HG02884 (cell line): ENCODE measurements at regions not wholly inside any gene's neighbourhood (a gene's known extent, or its start where the extent isn't known, plus 50 kb on each side); places are given as distances from the start of the nearest gene placed in this dataset.
"Not testable (repeated sequence)": the region's sequence is repeated elsewhere in the genome, so short reads cannot be mapped to it uniquely, and the experiment has no call there.

Source experiments
- ATAC-seq: cut with Tn5 transposase; IDR thresholded peaks from one replicate; pipeline ENCODE4 v1.9.1; 2021; ENCODE audit warnings: mild to moderate bottlenecking, moderate library complexity; ENCODE audit not compliant: unreplicated experiment

DNA sequence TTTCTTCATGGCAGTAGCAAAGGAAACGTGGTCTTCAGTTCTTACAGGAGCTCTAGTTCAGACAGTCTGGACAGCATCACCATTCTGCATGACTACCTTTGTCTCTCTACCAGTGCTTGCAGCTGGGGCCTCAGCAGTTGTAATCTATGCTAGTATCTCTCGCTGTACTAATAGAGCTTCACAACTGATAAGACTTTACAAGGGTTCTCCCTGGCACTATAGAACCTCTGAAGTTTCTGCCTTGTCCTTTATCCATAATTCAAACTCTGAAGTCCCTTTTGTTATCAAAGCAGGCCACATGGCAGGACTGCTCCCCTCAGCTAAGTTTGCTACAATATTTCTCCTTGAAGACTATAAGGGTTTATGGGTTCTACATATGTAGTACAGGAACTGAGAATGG lies 842.1 kb upstream of the ADGRB3 start:
- no peak for ATAC-seq

DNA sequence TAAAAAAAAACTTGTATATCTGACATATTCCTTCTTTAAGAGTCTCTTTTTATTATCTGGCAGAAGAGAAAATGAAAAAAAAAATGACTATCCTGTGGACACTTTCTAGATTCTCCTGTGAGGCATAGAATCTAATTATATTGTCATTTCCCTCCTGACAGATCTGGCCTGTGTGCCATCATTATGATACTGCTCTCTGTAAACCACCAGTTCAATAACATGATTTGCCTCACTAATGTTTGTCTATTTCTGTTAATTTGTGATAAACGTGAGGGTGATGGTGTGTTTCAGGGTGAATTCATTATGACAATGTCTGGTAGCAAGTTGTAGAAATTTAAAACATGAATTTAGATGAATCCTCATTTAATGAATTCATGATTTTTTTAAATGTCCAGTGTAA lies 844.5 kb upstream of the ADGRB3 start:
- no peak for ATAC-seq

DNA sequence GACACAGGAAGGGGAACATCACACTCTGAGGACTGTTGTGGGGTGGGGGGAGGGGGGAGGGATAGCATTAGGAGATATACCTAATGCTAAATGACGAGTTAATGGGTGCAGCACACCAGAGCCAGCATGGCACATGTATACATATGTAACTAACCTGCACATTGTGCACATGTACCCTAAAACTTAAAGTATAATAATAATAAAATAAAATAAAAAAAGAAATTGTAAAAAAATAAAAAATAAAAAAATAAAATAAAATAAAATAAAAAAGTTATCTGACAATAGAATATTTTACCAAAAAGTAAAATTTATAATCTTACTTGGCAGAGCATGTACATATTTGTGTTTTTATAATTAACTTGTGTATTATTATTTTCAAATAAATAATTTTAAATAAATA lies 848.0 kb upstream of the ADGRB3 start:
- not testable (repeated sequence) for ATAC-seq

- no peak for ATAC-seq
Observed at GRCh38 chr6:67779876-67780275, 855.2 kb upstream of the ADGRB3 start.

DNA sequence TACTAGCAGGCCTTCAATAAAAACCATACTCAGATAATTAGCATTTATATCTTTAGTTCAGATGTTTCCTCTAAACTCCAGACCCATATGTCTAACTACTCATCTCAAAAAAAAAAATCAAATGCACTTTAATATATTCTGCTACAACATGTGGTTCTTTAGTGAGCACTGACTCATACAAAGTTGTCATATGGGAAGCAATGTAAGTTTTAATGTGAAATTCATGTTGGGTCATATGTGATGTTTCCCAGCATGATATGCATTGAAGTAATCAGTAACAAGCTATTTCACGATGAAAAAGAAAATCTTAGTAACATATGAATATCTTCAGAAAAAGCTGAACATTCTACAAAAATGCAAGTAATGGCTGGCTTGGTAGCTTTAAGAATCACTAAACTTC lies 859.7 kb upstream of the ADGRB3 start:
- no peak for ATAC-seq

- no peak for ATAC-seq
Observed at GRCh38 chr6:67768972-67769371, 866.1 kb upstream of the ADGRB3 start.

- not testable (repeated sequence) for ATAC-seq
Observed at GRCh38 chr6:67767046-67767822, 867.8 kb upstream of the ADGRB3 start.

GRCh38 chr6:67766057-67766456 lies 869.0 kb upstream of the ADGRB3 start:
- ATAC-seq, result no peak

DNA sequence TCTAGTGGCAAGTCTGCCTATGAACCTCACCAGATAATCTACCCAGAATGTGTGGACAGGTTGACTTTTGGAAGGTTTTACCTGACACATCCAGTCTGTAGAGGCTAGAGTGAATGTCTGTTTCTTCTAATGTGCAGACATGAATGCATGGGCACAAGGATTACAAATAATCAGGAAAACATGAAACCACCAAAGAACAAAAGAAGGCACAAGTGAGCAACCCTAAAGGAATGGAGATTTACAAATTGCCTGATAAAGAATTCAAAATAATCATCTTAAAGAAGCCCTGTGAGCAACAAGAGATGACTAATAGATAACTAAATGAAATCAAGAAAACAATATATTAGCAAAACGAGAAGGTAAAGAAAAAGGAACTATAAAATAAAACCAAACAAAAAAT lies 876.1 kb upstream of the ADGRB3 start:
- ATAC-seq, result no peak

DNA sequence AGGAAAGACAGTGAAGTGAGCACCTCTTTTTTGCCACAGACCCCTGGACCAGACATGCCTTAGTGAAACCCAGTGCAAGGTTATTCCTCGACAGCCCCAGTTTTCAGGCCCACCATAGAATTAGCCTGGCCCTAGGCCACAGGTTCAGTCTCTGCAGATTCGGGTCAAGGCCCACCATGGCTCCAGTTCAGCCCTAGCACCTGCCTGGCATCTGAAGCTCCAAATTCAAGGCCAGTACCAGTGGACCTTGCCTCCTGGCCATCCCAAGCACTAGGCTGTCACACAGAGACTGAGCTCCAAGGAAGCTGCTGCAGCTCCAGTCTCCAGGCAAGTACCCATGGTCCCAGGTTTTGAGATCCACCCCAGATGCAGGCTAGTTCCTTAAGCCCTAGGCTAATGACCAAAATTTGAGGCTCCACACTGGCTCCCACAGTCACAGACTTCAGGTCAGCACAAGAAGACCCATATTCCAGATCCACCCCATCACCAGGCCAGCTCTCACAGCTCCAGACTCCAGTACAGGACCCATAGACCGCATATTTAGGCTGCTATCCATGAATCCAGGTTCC lies 877.5 kb upstream of the ADGRB3 start:
- no peak for ATAC-seq

GRCh38 chr6:67748521-67748920 lies 886.6 kb upstream of the ADGRB3 start:
- no peak for ATAC-seq

- ATAC-seq, result no peak
Observed at GRCh38 chr6:67736816-67737215, 898.3 kb upstream of the ADGRB3 start.

DNA sequence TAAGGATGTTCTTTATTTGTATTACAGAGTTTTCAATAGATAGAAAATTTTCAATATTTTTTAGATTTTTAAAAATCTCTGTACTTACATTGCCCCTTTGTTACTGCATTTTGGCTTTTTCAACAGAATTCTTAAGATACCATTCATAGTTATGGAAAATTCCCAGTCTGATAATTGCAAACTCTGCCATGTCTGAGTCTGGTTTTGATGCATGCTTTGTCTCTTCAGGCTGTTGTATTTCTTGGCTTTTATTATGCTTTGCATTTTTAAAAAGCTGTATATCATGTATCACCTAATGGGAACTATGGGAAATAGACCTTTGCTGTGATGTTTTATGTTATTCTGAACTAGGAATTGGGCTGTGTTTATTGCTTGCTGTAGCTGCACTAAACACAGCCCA lies 898.9 kb upstream of the ADGRB3 start:
- no peak for ATAC-seq

DNA sequence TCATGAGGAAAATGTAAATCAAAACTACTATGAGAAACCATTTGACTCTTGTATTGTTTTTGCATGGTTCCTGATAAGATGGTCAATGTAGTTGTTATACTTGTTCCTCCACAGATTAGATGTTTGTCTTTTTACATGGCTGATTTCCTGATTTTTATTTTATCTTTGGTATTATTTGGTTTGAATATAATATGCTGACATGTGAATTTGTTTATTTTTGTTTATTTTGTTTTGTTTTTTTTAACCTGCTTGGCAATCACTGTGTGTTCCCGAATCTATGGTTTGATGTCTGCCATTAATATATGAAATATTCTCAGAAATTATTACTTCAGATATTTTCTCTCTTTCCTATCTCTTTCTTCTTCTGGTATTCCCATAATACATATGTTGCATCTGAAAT lies 899.5 kb upstream of the ADGRB3 start:
- no peak for ATAC-seq

DNA sequence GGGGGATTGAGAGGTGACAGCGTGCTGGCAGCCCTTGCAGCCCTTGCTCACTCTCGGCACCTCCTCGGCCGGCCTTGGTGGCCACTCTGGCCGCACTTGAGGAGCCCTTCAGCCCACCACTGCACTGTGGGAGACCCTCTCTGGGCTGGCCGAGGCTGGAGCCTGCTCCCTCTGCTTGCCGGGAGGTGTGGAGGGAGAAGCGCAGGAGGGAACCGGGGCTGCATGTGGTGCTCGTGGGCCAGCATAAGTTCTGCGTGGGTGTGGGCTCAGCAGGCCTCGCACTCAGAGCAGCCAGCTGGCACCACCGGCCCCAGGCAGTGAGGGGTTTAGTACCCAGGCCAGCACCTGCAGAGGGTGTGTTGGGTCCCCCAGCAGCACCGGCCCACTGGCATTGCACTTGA lies 912.2 kb upstream of the ADGRB3 start:
- no peak for ATAC-seq

DNA sequence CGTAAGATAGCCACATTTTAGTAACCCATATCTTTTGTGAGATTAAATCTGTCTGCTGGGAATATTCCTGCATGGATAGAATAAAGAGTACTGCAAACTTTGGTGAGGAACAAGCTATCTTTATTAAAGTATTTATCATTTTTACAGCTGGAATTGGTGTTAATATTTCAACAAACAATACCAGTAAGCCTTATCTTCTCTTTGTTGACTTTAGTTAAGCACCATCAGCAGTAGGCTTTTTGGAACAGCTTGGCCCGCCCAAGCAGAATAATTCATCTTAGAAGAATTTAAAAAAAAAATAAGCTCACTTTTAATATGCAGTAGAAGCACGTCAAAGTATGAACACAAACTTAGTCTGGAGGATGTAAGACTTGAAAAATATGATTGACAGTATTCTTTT lies 917.8 kb upstream of the ADGRB3 start:
- no peak for ATAC-seq

DNA sequence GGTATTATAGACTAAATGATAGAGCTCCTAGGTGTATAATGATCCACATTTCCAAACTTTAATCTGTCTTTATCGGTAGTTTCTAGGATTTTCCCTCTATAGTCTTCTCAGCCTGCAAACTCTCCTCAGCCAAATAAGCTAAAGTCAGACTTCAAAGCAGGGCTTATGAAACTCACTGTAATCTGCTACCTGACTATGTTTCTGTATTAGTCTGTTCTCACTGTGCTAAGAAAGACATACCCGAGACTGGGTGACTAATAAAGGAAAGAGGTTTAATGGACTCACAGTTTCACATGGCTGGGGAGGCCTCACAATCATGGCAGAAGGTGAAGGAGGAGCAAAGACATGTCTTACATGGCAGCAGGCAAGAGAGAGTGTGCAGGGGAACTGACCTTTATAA lies 928.7 kb upstream of the ADGRB3 start:
- ATAC-seq, result no peak

DNA sequence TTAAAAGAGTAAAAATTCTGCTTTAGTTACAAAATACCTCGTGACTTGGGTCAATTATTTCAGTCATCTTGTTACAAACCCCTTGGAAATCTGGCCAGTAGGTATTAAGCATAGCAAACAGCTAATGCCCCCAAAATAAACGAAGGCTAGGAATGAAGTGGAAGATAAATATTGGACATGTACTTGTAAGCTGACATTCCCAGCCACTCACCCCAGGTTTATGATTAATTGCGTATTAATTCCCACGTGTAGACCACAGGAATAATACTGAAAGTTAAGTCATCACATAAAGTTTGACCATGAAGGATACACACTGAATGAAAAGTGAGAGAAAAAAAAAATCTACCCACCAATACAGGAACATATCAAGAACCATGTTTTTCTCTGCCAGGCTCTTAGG lies 936.5 kb upstream of the ADGRB3 start:
- no peak for ATAC-seq

GRCh38 chr6:67694127-67694526 lies 941.0 kb upstream of the ADGRB3 start:
- no peak for ATAC-seq

DNA sequence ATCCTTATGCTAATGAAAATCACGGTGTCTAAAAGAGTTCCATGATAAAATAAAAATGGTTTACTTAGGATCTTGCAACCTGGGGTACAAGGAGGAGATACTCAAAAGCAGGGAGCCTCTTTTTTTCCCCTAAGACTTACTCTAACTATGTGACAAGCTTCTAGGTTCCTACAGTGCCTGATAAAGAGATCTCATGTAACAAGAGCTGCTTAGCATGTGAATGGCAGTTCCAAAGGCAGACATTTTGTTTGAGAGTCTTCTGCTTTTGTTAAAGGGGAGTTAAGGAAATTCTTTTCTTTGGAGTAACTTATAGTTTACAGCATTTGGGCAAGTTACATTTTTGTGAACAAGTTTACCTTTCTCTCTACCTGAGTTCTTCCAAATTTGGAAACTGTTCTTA lies 945.8 kb upstream of the ADGRB3 start:
- ATAC-seq, result no peak

DNA sequence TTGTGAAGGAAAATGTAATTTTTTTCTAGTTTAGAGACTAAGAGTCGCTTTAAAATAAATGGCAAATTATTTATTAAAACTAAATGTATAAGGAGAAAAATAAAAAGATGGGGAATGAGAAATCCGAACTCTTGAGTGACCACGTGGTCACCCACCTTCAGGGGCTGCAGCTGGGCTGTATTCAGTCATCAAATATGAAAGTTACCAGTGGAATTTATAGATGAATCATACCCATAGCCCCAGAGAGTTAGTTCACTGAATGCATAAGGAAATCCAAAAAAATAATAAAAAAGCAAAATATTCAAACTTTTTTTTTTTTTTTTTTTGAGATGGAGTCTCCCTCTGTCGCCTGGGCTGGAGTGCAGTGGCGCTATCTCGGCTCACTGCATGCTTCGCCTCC lies 947.7 kb upstream of the ADGRB3 start:
- ATAC-seq, result no peak

DNA sequence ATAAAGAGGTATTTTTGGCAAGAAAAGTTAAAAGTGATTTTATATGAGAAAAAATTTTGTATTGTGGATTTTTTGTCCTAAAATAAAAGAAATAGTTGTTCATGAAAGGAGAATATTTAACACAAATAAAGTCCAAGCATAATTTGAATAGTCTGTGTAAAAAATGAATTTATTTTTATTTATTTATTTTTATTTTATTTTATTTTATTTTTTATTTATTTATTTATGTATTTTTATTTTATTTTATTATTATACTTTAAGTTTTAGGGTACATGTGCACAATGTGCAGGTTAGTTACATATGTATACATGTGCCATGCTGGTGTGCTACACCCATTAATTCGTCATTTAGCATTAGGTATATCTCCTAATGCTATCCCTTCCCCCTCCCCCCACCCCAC lies 948.9 kb upstream of the ADGRB3 start:
- not testable (repeated sequence) for ATAC-seq

DNA sequence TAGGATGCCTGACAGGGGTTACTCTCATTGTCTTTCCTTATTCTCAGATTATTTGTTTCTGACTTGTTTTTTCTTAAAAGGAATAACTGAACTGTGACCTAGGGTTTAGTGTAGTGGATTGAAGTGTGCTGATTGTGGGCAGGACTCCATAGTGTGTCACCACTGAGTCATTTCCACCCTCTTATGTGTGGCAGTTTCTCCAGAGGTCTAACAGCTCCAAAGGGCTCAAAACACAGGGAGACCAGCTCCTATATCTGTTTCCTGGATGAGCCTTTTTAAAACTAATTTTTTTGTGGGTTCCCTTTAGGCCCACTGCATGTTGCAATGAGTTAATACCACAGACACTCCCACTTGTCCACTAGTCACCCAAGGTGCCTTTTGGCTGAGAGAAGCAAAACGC lies 951.1 kb upstream of the ADGRB3 start:
- no peak for ATAC-seq
